Upper lobe of right lung (tissue), 1 donor: ENCODE measurements at regions not wholly inside any gene's neighbourhood (a gene's known extent, or its start where the extent isn't known, plus 50 kb on each side); places are given as distances from the start of the nearest gene placed in this dataset.

Experiments used
- ATAC-seq: fragments of 200-7000 bp; cut with Tn5 transposase; one replicate; pipeline ENCODE4 v1.9.1; 2020; ENCODE audit warnings: mild to moderate bottlenecking, moderate library complexity
- DNase-seq: peaks from one replicate; pipeline ENCODE4 v3.0.0-alpha.2; 2020
- H3K27ac ChIP-seq: fragments of 200-600 bp; one replicate; pipeline ENCODE4 v1.8.0; 2022
- H3K27me3 ChIP-seq: fragments of 200-600 bp; one replicate; pipeline ENCODE4 v1.8.0; 2022; ENCODE audit warnings: mild to moderate bottlenecking
- H3K36me3 ChIP-seq: fragments of 200-600 bp; one replicate; pipeline ENCODE4 v1.8.0; 2022
- H3K4me1 ChIP-seq: fragments of 200-600 bp; one replicate; pipeline ENCODE4 v1.8.0; 2022
- H3K4me3 ChIP-seq: fragments of 200-600 bp; one replicate; pipeline ENCODE4 v1.8.0; 2022; ENCODE audit warnings: mild to moderate bottlenecking
- H3K9me3 ChIP-seq: fragments of 200-600 bp; one replicate; pipeline ENCODE4 v1.8.0; 2022
- CTCF ChIP-seq: fragments of 200-600 bp; IDR thresholded peaks from one replicate; pipeline ENCODE4 v1.8.0; 2022; ENCODE audit warnings: antibody characterized with exemption
- intact Hi-C: fragments of 100-400 bp; cut with DNase I; formaldehyde crosslinking; loops from one replicate; pipeline ENCODE4 v1.11.0; 2022
- donor health status: DM: no; HTN: yes; CAD: no; lungs with severe emphysema.

GRCh38 chr13:61608138-61608537 lies 192.5 kb upstream of the PCDH20 start:
- no peak for TF ChIP-seq CTCF
- no peak overlapping the region for H3K4me3 ChIP-seq
- H3K4me1 ChIP-seq: no peaks in the 10 kb centered on the region
- H3K27me3 ChIP-seq: no peaks in the 10 kb centered on the region
- H3K27ac ChIP-seq: no peak overlapping the region
- no peak for ATAC-seq
- H3K36me3 ChIP-seq: no peaks in the 10 kb centered on the region
- intact Hi-C loops: no loop called here
- DNase-seq: no peak
- no peaks in the 10 kb centered on the region for H3K9me3 ChIP-seq

GRCh38 chr13:61600360-61601033 lies 184.8 kb upstream of the PCDH20 start:
- no peaks in the 10 kb centered on the region for H3K4me1 ChIP-seq
- TF ChIP-seq CTCF: no peak
- H3K4me3 ChIP-seq: no peak overlapping the region
- no peaks in the 10 kb centered on the region for H3K9me3 ChIP-seq
- no peaks in the 10 kb centered on the region for H3K36me3 ChIP-seq
- no peak overlapping the region for H3K27ac ChIP-seq
- DNase-seq (no peak), ATAC-seq (no peak)
- no peaks in the 10 kb centered on the region for H3K27me3 ChIP-seq
- intact Hi-C loops: no loop called here

GRCh38 chr13:61592489-61592888 lies 176.8 kb upstream of the PCDH20 start:
- H3K36me3 ChIP-seq: no peaks in the 10 kb centered on the region
- ATAC-seq (no peak), DNase-seq (no peak)
- no peaks in the 10 kb centered on the region for H3K9me3 ChIP-seq
- no peak overlapping the region for H3K4me3 ChIP-seq
- TF ChIP-seq CTCF: no peak
- intact Hi-C loops: no loop called here
- H3K4me1 ChIP-seq: no peaks in the 10 kb centered on the region
- no peak overlapping the region for H3K27ac ChIP-seq
- no peaks in the 10 kb centered on the region for H3K27me3 ChIP-seq

- H3K36me3 ChIP-seq: no peaks in the 10 kb centered on the region
- no peaks in the 10 kb centered on the region for H3K9me3 ChIP-seq
- no peak overlapping the region for H3K4me3 ChIP-seq
- intact Hi-C loops: no loop called here
- no peak overlapping the region for H3K27ac ChIP-seq
- DNase-seq (no peak), ATAC-seq (no peak)
- H3K27me3 ChIP-seq: no peaks in the 10 kb centered on the region
- no peak for TF ChIP-seq CTCF
- H3K4me1 ChIP-seq: no peaks in the 10 kb centered on the region
Measured at GRCh38 chr13:61575973-61576372, 160.3 kb upstream of the PCDH20 start.

GRCh38 chr13:61563645-61564044 lies 148.0 kb upstream of the PCDH20 start:
- intact Hi-C loops: no loop called here
- no peaks in the 10 kb centered on the region for H3K4me1 ChIP-seq
- no peak overlapping the region for H3K4me3 ChIP-seq
- no peaks in the 10 kb centered on the region for H3K9me3 ChIP-seq
- ATAC-seq (no peak), DNase-seq (no peak)
- no peak for TF ChIP-seq CTCF
- H3K27ac ChIP-seq: no peak overlapping the region
- no peaks in the 10 kb centered on the region for H3K36me3 ChIP-seq
- no peaks in the 10 kb centered on the region for H3K27me3 ChIP-seq

- Histone ChIP-seq H3K9me3 (no peaks in the 10 kb centered on the region), H3K27me3 (no peaks in the 10 kb centered on the region), H3K27ac (no peak overlapping the region), H3K4me3 (no peak overlapping the region), H3K4me1 (no peaks in the 10 kb centered on the region), H3K36me3 (no peaks in the 10 kb centered on the region)
- ATAC-seq (no peak), DNase-seq (no peak)
- TF ChIP-seq CTCF: no peak
- intact Hi-C loops: no loop called here
Measured at GRCh38 chr13:61546911-61547310, 131.3 kb upstream of the PCDH20 start.
